GM13976 (cell line): ENCODE measurements at regions not wholly inside any gene's neighbourhood (a gene's known extent, or its start where the extent isn't known, plus 50 kb on each side); places are given as distances from the start of the nearest gene placed in this dataset.

ENCODE experiments used
- DNase-seq: peaks from one replicate; pipeline ENCODE4 v3.0.0; 2012; ENCODE audit warnings: low spot score
- in situ Hi-C: fragments of 300-500 bp; cut with MboI; formaldehyde crosslinking; loops from one replicate; pipeline ENCODE4 v1.12.0; 2022; ENCODE audit warnings: low sequenced_read_pairs, mixed read lengths, inconsistent platforms; ENCODE audit not compliant: unreplicated experiment
- TF ChIP-seq, protein P1 (sequence below): IDR thresholded peaks from 2 replicates; pipeline ENCODE4 v1.5.1; 2012; ENCODE audit warnings: borderline replicate concordance, mild to moderate bottlenecking; ENCODE audit not compliant: insufficient read depth; ENCODE audit errors: extremely low read depth, missing control alignments, control extremely low read depth

- TF ChIP-seq, protein P1, sequence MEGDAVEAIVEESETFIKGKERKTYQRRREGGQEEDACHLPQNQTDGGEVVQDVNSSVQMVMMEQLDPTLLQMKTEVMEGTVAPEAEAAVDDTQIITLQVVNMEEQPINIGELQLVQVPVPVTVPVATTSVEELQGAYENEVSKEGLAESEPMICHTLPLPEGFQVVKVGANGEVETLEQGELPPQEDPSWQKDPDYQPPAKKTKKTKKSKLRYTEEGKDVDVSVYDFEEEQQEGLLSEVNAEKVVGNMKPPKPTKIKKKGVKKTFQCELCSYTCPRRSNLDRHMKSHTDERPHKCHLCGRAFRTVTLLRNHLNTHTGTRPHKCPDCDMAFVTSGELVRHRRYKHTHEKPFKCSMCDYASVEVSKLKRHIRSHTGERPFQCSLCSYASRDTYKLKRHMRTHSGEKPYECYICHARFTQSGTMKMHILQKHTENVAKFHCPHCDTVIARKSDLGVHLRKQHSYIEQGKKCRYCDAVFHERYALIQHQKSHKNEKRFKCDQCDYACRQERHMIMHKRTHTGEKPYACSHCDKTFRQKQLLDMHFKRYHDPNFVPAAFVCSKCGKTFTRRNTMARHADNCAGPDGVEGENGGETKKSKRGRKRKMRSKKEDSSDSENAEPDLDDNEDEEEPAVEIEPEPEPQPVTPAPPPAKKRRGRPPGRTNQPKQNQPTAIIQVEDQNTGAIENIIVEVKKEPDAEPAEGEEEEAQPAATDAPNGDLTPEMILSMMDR = no peak
- DNase-seq = no peak
- in situ Hi-C loops = no loop called here
Observed at GRCh38 chr13:107097916-107098315, 530.0 kb upstream of the ARGLU1 start.

DNA sequence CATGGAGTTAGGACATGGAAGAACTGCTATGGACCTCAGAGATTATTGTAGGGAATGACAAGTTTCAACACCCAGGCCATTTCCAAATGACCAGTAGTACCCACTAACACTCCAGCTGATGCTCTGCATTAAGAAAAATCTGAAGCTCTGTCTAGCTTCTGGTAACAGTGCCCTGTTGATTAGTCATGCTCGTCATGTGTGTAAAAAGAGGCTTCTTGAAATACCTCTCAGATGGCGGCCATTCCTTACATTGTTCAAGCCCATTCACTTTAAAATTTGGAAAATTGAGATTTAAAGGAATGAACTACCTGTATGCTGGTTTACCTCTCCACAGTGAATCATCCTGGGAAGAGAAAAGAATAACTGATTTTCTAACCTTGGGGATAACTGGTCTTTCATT, 527.9 kb upstream of the ARGLU1 start:
- TF ChIP-seq, protein P1 = no peak
- in situ Hi-C loops = no loop called here
- no peak for DNase-seq

DNA sequence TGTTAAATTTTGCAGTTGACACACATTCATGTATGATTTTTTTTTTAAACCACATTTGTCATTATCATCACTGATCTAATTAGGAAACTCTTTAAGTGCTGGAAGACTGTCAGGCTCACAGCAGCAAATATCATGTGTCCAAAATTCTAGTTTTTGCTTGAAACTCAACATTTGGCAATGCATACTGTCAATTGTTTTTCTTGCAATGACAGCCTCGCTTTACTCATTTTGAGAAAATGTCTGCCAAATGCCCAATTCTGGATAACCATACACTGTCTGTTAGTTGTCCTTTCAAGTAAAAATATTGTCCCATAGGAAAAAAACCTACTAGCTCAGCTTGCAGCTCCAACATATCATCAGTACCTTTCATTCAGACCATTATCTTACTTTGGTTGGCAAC, 523.9 kb upstream of the ARGLU1 start:
- in situ Hi-C loops = no loop called here
- no peak for DNase-seq
- TF ChIP-seq, protein P1 = no peak

DNA sequence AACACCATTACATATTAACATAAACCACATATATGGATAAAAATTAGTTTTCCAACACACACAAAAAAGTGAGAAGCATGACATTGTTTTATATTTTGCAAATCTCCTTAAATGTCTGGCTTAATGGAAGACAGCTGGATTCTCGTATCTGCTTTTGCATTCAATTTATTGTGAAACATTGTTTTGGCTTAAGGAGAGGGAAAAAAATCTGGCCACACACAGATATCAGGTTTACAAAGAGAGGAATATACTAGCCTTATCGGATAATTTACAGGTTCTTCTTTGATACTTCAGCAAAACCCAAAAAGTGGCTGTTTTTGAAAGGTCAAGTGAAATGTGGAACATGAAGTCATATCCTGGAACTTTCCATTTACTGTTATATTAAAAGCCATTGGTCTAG, 523.5 kb upstream of the ARGLU1 start:
- in situ Hi-C loops = no loop called here
- TF ChIP-seq, protein P1 = no peak
- DNase-seq = no peak

GRCh38 chr13:107088061-107088460, 520.1 kb upstream of the ARGLU1 start:
- in situ Hi-C loops = no loop called here
- DNase-seq = no peak
- TF ChIP-seq, protein P1 = no peak

DNA sequence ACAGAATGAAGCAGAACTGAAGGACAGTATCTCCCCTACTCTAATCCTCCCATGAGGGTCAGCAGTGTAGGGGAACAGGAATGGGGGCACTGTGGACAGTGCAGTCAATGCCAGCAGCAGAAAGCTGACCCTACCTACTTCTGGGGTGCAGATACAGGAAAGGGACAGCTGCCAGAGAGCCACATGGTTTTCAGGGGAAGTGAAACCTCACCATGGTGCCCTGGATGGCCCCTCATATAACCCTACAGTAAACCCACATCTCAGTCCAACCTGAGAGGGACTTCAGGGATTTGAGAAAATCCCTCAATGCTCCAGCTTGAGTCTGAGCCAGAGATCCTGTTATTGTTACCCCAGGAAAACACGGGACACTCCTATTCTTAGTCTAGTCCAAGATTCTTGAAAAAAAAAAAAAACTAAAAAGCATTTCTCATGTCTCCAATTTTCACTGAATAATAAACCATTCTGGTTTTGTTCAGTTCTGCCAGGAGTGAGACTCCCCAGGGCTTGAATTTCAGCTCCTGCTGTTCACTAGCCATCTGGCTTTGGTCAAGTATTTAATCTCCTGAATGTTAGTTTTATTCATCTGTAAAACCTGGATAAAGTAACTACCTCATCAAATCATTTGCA, 511.6 kb upstream of the ARGLU1 start:
- in situ Hi-C loops = no loop called here
- DNase-seq = no peak
- TF ChIP-seq, protein P1 = no peak
